Tibial nerve (tissue), 4 donors: ENCODE measurements at regions not wholly inside any gene's neighbourhood (a gene's known extent, or its start where the extent isn't known, plus 50 kb on each side); places are given as distances from the start of the nearest gene placed in this dataset.

ENCODE experiments used
- DNase-seq, 2 donors: peaks; one replicate each; pipeline ENCODE4 v3.0.0-alpha.2; 2019; ENCODE audit warnings: low spot score in 2 of 2
- H3K27ac ChIP-seq, 4 donors: fragments of 200-600 bp; sonication (generic) in 3 of 4; one replicate each; pipeline ENCODE4 v1.5.1; 2017 to 2019; ENCODE audit warnings: mild to moderate bottlenecking in 1 of 4
- H3K27me3 ChIP-seq, 2 donors: fragments of 200-600 bp; sonication (generic) in 1 of 2; one replicate each; pipeline versions ENCODE4 v1.5.1 to v1.6.0; 2017 to 2019
- H3K36me3 ChIP-seq, 3 donors: fragments of 200-600 bp; sonication (generic); one replicate each; pipeline ENCODE4 v1.5.1; 2018 to 2019
- H3K4me1 ChIP-seq, 4 donors: fragments of 200-600 bp; sonication (generic) in 3 of 4; one replicate each; pipeline ENCODE4 v1.5.1; 2017 to 2019
- H3K4me3 ChIP-seq, 4 donors: fragments of 200-600 bp; sonication (generic) in 3 of 4; one replicate each; pipeline ENCODE4 v1.5.1; 2017 to 2019; ENCODE audit warnings: mild to moderate bottlenecking in 1 of 4, moderate library complexity in 1 of 4
- H3K9me3 ChIP-seq, 4 donors: fragments of 200-600 bp; sonication (generic) in 3 of 4; one replicate each; pipeline ENCODE4 v1.5.1; 2017 to 2019
- EP300 ChIP-seq, 2 donors: sonication (generic); formaldehyde crosslinking; IDR thresholded peaks; one replicate each; pipeline ENCODE4 v1.6.1; 2017; ENCODE audit warnings: antibody characterized with exemption in 2 of 2, mild to moderate bottlenecking in 1 of 2
- POLR2A ChIP-seq, 2 donors: fragments of 450-650 bp; IDR thresholded peaks; one replicate each; pipeline ENCODE4 v1.6.1; 2017; ENCODE audit warnings: antibody characterized with exemption in 2 of 2, mild to moderate bottlenecking in 2 of 2, moderate library complexity in 2 of 2
- WGBS, 2 donors: methylation state at CpG; one replicate each; pipeline ENCODE4 v1.1.5; 2018; 5-methylcytosine and 5-hydroxymethylcytosine counted together
- TF ChIP-seq, protein P1 (sequence below), 5 experiments: fragments of 200-600 bp in 3 of 5; fragments of 450-650 bp in 2 of 5; sonication (generic) in 3 of 5; IDR thresholded peaks; one replicate each; pipeline ENCODE4 v1.5.1; 2016 to 2019; ENCODE audit warnings: antibody characterized with exemption in 5 of 5, mild to moderate bottlenecking in 3 of 5, moderate library complexity in 2 of 5

DNA sequence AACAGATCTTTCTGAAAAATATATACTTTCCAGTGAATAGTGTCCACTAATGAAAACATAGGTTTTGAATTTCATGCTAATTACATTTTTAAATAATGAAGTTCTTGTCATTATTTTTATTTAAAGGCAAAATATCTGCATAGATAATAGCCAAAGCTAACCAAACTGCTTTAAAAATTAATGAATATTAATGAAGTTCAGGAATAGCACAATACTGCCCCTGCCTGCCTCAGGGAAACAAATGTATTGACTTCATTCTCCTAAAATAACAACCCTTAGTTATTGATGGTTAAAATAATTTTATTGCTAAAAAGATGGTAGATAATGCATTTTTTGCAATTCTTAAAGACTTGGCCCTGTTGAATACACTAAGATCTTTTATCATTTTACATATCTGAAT lies 103.6 kb upstream of the SSBP2 start:
- H3K4me1 ChIP-seq: peaks cover 0 to 77% (median 25%) of the 10 kb centered on the region in 4 donors
- TF ChIP-seq, protein P1, sequence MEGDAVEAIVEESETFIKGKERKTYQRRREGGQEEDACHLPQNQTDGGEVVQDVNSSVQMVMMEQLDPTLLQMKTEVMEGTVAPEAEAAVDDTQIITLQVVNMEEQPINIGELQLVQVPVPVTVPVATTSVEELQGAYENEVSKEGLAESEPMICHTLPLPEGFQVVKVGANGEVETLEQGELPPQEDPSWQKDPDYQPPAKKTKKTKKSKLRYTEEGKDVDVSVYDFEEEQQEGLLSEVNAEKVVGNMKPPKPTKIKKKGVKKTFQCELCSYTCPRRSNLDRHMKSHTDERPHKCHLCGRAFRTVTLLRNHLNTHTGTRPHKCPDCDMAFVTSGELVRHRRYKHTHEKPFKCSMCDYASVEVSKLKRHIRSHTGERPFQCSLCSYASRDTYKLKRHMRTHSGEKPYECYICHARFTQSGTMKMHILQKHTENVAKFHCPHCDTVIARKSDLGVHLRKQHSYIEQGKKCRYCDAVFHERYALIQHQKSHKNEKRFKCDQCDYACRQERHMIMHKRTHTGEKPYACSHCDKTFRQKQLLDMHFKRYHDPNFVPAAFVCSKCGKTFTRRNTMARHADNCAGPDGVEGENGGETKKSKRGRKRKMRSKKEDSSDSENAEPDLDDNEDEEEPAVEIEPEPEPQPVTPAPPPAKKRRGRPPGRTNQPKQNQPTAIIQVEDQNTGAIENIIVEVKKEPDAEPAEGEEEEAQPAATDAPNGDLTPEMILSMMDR (IDR thresholded peaks at IDR 0.05): peak in 3 of 5 experiments; percentile 19 to 37 (median 21)
- TF ChIP-seq EP300 (IDR thresholded peaks at IDR 0.05) (no peak), POLR2A (IDR thresholded peaks at IDR 0.05) (no peak)
- no peak for DNase-seq
- H3K9me3 ChIP-seq: no peaks in the 10 kb centered on the region
- H3K4me3 ChIP-seq: no peak overlapping the region
- H3K36me3 ChIP-seq: no peaks in the 10 kb centered on the region
- H3K27ac ChIP-seq: peak overlapping the region in 2 of 4 donors; percentile 61 to 93
- no peaks in the 10 kb centered on the region for H3K27me3 ChIP-seq

DNA sequence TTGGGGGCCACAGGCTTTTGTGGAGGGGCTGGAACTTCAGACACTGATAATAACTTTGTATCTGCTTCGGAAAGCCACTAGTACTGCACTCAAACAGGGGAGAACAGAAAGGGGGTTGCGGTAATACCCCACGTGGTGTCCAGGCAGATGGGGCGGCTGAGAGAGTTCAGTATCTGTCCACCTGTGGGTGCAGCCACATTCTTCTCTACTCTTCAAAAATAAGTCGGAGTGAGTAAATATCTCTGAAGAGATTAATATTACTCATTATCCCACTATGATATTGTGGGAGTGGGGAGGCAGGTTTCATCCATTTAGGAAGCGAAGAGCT lies 102.1 kb upstream of the SSBP2 start:
- no peaks in the 10 kb centered on the region for H3K27me3 ChIP-seq
- no peak for DNase-seq
- TF ChIP-seq, protein P1 (IDR thresholded peaks at IDR 0.05): no peak
- 56 to 57% methylated on average over 6 of the region's 6 CpGs for WGBS, 2 donors
- peak overlapping the region; percentile 9 to 63 (median 48) for H3K4me3 ChIP-seq
- peaks cover 0 to 90% (median 27%) of the 10 kb centered on the region in 4 donors for H3K4me1 ChIP-seq
- no peaks in the 10 kb centered on the region for H3K9me3 ChIP-seq
- H3K36me3 ChIP-seq: no peaks in the 10 kb centered on the region
- H3K27ac ChIP-seq: peak overlapping the region; percentile 77 to 93 (median 84)

DNA sequence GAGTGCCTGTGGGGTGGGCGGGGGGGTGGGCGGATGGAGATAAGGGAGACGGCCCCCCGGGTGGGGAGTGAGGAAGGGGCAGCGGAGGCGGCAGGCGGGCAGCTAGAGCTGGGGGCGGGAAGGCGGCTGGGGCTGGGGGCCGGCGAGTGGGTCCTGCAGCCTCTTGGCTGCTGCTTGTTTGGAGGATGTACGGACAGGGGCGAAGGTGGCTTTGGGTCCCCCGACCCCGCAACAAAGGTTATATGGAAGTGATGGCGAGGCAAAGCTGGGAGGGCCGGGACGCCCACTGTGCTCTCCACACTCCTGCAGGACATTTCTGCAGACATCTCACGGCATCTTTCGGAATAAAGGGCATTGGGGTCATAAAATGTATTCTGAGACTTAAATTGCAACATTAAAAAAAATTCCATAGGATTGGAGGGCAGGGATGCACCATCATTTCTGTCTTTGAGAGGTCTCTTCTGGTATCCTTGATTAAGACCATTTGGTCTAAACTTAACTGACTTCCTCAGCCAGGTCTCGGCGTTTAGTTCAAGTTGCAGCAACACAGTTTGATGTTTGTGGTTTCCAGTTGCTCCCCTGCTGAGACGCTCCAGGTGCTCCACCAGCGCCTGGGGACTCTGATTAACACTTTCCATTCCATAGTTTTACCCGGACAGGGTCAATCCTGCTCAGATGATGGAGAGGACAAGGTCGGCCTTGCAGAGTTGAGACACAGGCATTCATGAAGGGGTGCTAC lies 101.6 kb upstream of the SSBP2 start:
- H3K4me1 ChIP-seq: peaks cover 0 to 90% (median 29%) of the 10 kb centered on the region in 4 donors
- WGBS, 2 donors: 3 to 7% methylated on average over 25 to 26 of the region's 26 CpGs
- DNase-seq: no peak

DNA sequence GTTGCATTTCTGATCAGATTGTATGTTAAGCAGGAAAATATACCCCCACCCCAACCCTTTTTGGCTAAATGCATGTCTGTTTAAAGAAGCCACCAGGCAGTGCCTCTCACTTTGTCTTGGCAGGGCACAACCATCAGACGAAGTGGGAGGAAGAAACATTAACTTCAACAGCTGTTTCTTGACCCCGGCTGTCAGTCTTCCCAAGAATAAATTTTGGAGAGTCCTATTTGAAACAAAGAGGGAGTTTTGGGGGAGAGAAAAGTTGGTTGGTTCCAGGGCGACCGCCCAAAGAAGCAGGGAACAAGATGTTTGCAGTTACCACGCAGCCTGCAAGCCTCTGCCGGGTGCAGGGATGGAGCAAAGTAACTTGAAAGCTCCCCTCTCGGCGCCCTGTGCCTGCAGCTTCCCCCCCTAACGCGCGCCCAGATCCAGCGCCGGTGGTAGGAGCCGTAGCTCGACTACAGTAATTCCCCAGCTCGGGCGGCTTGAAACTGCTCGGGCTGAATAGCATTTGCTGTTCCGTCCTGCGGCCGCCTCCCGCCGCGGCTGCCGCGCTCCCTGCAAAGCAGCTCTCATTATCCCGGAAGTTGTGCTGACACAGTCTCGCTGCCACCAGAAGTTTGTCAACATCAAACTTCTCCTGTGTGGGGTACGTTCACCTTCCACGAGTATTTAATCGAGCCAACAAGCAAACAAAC lies 100.7 kb upstream of the SSBP2 start:
- Histone ChIP-seq H3K9me3 (no peaks in the 10 kb centered on the region), H3K27me3 (no peaks in the 10 kb centered on the region), H3K4me1 (peaks cover 0 to 89% (median 33%) of the 10 kb centered on the region in 4 donors), H3K36me3 (no peaks in the 10 kb centered on the region), H3K27ac (peak overlapping the region; percentile 77 to 93 (median 84)), H3K4me3 (peak overlapping the region; percentile 42 to 63 (median 51))
- DNase-seq: peak; percentile 94
- 0% methylated on average over 31 of the region's 31 CpGs for WGBS, 2 donors
- peak; percentile 49 to 99 for TF ChIP-seq EP300 (IDR thresholded peaks at IDR 0.05)
- TF ChIP-seq POLR2A (IDR thresholded peaks at IDR 0.05): peak; percentile 29 to 64
- TF ChIP-seq, protein P1 (IDR thresholded peaks at IDR 0.05): peak in 2 of 5 experiments; percentile 50 to 65

More for the DNA sequence above, 101.6 kb upstream of the SSBP2 start:
- H3K4me3 ChIP-seq: peak overlapping the region; percentile 42 to 63 (median 51)
- H3K27me3 ChIP-seq: no peaks in the 10 kb centered on the region
- no peaks in the 10 kb centered on the region for H3K36me3 ChIP-seq
- TF ChIP-seq EP300 (IDR thresholded peaks at IDR 0.05) (peak in 1 of 2 donors; percentile 6), POLR2A (IDR thresholded peaks at IDR 0.05) (no peak)
- TF ChIP-seq, protein P1 (IDR thresholded peaks at IDR 0.05): no peak
- H3K27ac ChIP-seq: peak overlapping the region; percentile 77 to 93 (median 84)
- H3K9me3 ChIP-seq: no peaks in the 10 kb centered on the region
